CD4-positive, alpha-beta T cell (primary cell): ENCODE measurements at regions not wholly inside any gene's neighbourhood (a gene's known extent, or its start where the extent isn't known, plus 50 kb on each side); places are given as distances from the start of the nearest gene placed in this dataset.

ENCODE experiments used
- ATAC-seq: fragments of 200-7000 bp; cut with Tn5 transposase; one replicate; pipeline ENCODE4 v1.10.0; 2022; ENCODE audit warnings: mild to moderate bottlenecking; ENCODE audit not compliant: poor library complexity
- CTCF ChIA-PET: fragments of 350-600 bp; sonication (Branson Sonifier 250); formaldehyde crosslinking; loops from one replicate; lab custom pipeline; 2021; ENCODE audit warnings: antibody characterized with exemption, inconsistent platforms; lab: Charles Lee
- POLR2A ChIA-PET: fragments of 350-600 bp; sonication (Branson Sonifier 250); formaldehyde crosslinking; loops from one replicate; lab custom pipeline; 2021; ENCODE audit warnings: antibody characterized with exemption, inconsistent platforms; lab: Charles Lee
- DNase-seq, 14 experiments: peaks; one replicate each; pipeline ENCODE4 v3.0.0-alpha.2; 2013 to 2020; ENCODE audit warnings: mixed read lengths in 2 of 14
- H3K27ac ChIP-seq, 2 donors: one replicate each; pipeline versions ENCODE4 v1.5.1 to v1.7.0; 2013; ENCODE audit warnings: low read length in 2 of 2, low read depth in 1 of 2, mild to moderate bottlenecking in 1 of 2
- H3K27me3 ChIP-seq, 2 experiments: 1 replicate in 1 of 2; 2 replicates in 1 of 2; pipeline versions ENCODE4 v1.6.1 to v1.7.0; 2013; ENCODE audit warnings: low read length in 2 of 2, control low read depth in 1 of 2, mild to moderate bottlenecking in 1 of 2, moderate library complexity in 1 of 2; ENCODE audit not compliant: insufficient read depth in 2 of 2, control insufficient read depth in 1 of 2
- H3K36me3 ChIP-seq: one replicate; pipeline ENCODE4 v1.6.1; 2013; ENCODE audit warnings: low read length, control low read depth; ENCODE audit not compliant: insufficient read depth
- H3K4me1 ChIP-seq: one replicate; pipeline ENCODE4 v1.6.1; 2013; ENCODE audit warnings: low read length, control low read depth; ENCODE audit not compliant: insufficient read depth
- H3K4me3 ChIP-seq: one replicate; pipeline ENCODE4 v1.5.1; 2013; ENCODE audit warnings: mild to moderate bottlenecking, low read length, moderate library complexity
- H3K9me3 ChIP-seq, 2 experiments: 1 replicate in 1 of 2; 2 replicates in 1 of 2; pipeline versions ENCODE4 v1.6.1 to v1.7.0; 2013; ENCODE audit warnings: low read length in 2 of 2, mild to moderate bottlenecking in 2 of 2, control low read depth in 1 of 2, moderate library complexity in 1 of 2; ENCODE audit not compliant: control insufficient read depth in 1 of 2, insufficient read depth in 1 of 2
- H3K27ac Mint-ChIP-seq: one replicate; pipeline ENCODE4 v1.8.0; 2020; ENCODE audit warnings: mixed read lengths
- H3K27me3 Mint-ChIP-seq: one replicate; pipeline ENCODE4 v1.8.0; 2021; ENCODE audit warnings: mixed read lengths
- H3K36me3 Mint-ChIP-seq: one replicate; pipeline ENCODE4 v1.8.0; 2021; ENCODE audit warnings: low read depth, mixed read lengths
- H3K4me1 Mint-ChIP-seq: one replicate; pipeline ENCODE4 v1.8.0; 2021; ENCODE audit warnings: low read depth, mixed read lengths
- H3K4me3 Mint-ChIP-seq: one replicate; pipeline ENCODE4 v1.8.0; 2020; ENCODE audit warnings: mild to moderate bottlenecking, mixed read lengths
- H3K9me3 Mint-ChIP-seq: one replicate; pipeline ENCODE4 v1.8.0; 2020; ENCODE audit warnings: mixed read lengths
- intact Hi-C, 2 experiments: fragments of 100-400 bp; cut with DNase I in 1 of 2; cut with micrococcal nuclease in 1 of 2; formaldehyde crosslinking; loops; one replicate each; pipeline versions ENCODE4 v1.15.1 to v1.9.0; 2023 to 2025; cut with DNase I, micrococcal nuclease
- TF ChIP-seq, protein P1 (sequence below): fragments of 200-600 bp; IDR thresholded peaks from one replicate; pipeline ENCODE4 v1.8.0; 2022; ENCODE audit warnings: antibody characterized with exemption, mild to moderate bottlenecking

DNA sequence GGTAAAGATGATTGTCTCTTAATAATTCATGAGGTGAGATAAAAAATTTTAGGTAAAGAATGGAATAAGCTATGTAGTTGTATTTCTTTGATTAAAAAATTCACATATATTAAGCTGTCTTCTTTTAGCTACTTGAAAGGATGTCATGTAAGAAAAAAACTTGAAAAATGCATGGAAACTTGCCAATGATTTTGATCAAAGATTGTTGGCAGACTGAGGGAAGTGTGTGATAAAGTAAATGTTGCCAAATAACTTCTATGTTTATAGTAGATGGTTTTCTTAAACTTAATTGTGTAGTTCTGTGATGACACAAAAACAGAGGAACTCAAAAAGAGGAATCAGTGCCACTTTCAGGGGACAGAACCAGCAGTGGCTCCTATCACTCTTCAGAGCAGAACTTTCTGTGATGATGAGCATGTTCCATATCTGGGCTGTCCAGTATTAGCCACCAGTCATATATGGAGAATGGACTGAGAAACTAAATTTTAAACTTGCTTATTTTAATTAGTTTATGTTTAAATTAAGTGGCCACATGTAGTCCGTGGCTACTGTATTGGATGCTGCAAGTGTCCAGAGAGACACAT lies 51.9 kb upstream of the SLC38A11 start:
- intact Hi-C loops: no loop called here

More for the DNA sequence above, 51.9 kb upstream of the SLC38A11 start:
- DNase-seq (no peak), ATAC-seq (no peak)
- ChIA-PET CTCF (interaction anchor here (1.5 kb wide), 1 partner anchor 14 kb away, joined by 3 read pairs; no protein-coding TSS in a partner anchor), POLR2A (no interaction called here)
- no peaks in the 10 kb centered on the region for H3K27me3 ChIP-seq
- TF ChIP-seq, protein P1, sequence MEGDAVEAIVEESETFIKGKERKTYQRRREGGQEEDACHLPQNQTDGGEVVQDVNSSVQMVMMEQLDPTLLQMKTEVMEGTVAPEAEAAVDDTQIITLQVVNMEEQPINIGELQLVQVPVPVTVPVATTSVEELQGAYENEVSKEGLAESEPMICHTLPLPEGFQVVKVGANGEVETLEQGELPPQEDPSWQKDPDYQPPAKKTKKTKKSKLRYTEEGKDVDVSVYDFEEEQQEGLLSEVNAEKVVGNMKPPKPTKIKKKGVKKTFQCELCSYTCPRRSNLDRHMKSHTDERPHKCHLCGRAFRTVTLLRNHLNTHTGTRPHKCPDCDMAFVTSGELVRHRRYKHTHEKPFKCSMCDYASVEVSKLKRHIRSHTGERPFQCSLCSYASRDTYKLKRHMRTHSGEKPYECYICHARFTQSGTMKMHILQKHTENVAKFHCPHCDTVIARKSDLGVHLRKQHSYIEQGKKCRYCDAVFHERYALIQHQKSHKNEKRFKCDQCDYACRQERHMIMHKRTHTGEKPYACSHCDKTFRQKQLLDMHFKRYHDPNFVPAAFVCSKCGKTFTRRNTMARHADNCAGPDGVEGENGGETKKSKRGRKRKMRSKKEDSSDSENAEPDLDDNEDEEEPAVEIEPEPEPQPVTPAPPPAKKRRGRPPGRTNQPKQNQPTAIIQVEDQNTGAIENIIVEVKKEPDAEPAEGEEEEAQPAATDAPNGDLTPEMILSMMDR: no peak
- Mint-ChIP-seq H3K36me3 (no peaks in the 10 kb centered on the region), H3K4me3 (no peak overlapping the region), H3K27me3 (peaks cover 26% of the 10 kb centered on the region), H3K27ac (no peak overlapping the region), H3K9me3 (no peaks in the 10 kb centered on the region), H3K4me1 (no peaks in the 10 kb centered on the region)
- no peaks in the 10 kb centered on the region for H3K9me3 ChIP-seq
- no peaks in the 10 kb centered on the region for H3K36me3 ChIP-seq
- no peak overlapping the region for H3K4me3 ChIP-seq
- no peak overlapping the region for H3K27ac ChIP-seq
- no peaks in the 10 kb centered on the region for H3K4me1 ChIP-seq
